ENCODE measurements at regions not wholly inside any gene's neighbourhood (a gene's known extent, or its start where the extent isn't known, plus 50 kb on each side); places are given as distances from the start of the nearest gene placed in this dataset.
A peak's percentile ranks its signal among the peaks of the same experiment; 100 is the strongest.

DNA sequence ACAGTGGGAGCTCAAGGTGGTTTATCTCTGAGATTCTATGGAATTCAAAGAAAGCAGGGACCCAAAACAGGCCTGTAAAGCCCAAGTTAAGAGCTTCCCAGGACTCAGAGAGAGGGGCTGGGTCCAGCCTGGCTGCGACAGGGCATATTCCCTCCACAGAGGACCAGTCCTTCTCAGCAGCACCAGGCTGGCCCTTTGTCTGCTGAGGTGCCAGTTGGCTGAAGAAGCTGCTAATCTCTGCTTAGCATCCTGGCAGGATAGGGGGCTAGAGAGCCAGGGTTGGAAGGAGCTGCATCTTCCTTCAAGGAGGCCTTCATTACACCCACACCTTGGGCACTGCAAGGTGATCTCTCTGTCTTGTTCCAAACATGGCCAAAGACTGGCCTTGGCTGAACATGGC lies 68.3 kb upstream of the TUNAR start:
- no peaks in the 10 kb centered on the region for H3K36me3 Mint-ChIP-seq (ENCODE audit: low read depth)
- H3K27me3 Mint-ChIP-seq (ENCODE audit: insufficient read depth) = peaks cover 29% of the 10 kb centered on the region
- H3K9me3 Mint-ChIP-seq = peaks cover 14% of the 10 kb centered on the region
- no peak overlapping the region for H3K9ac ChIP-seq (ENCODE audit: extremely low read depth, low read length, poor library complexity, severe bottlenecking)
- H3K27ac Mint-ChIP-seq = no peak overlapping the region
- no peaks in the 10 kb centered on the region for H3K4me1 ChIP-seq (ENCODE audit: control insufficient read depth, insufficient read depth, low read length)
- no peak overlapping the region for H3K4me3 ChIP-seq (ENCODE audit: low read length)
- 95% methylated on average over 1 of the region's 1 CpG; no CpG with 5 or more reads in 1 of the 2 experiments for WGBS, 2 experiments (ENCODE audit: insufficient coverage in 1 of 2, insufficient read length in 1 of 2)
- no peak overlapping the region for H3K4me3 Mint-ChIP-seq
- H3K9me3 ChIP-seq (ENCODE audit: control insufficient read depth, low read length) = peaks cover 24% of the 10 kb centered on the region
- peak; percentile 7 for DNase-seq
- no peaks in the 10 kb centered on the region for H3K36me3 ChIP-seq (ENCODE audit: control insufficient read depth, insufficient read depth, low read length)
- no peaks in the 10 kb centered on the region for H3K4me1 Mint-ChIP-seq
- no peak for TF ChIP-seq CTCF (conservative IDR thresholded peaks at IDR 0.05)
- no peaks in the 10 kb centered on the region for H3K27me3 ChIP-seq (ENCODE audit: control insufficient read depth, insufficient read depth, low read length, poor library complexity, severe bottlenecking)
- H3K27ac ChIP-seq (ENCODE audit: low read depth, low read length) = no peak overlapping the region

DNA sequence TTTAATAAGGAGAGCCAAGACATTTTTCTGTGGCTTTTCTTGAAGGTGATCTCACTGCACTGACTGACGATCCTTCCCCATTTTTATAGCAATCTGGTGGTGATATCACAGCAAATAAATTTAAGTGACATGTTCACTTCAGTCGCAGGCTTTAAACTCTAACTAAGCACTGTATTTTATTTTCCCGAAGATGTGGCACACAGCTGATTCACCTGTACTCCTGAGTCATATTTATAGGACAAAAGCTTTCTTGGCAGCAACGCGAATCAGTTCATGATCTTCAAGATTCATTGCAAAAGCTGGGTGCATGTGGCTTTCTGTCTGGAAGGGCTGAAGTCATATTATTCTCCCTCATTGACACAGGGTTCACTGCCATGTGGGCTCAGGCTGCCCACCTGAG lies 79.8 kb upstream of the TUNAR start:
- Histone ChIP-seq H3K4me3 (ENCODE audit: low read length) (no peak overlapping the region), H3K9ac (ENCODE audit: extremely low read depth, low read length, poor library complexity, severe bottlenecking) (no peak overlapping the region), H3K36me3 (ENCODE audit: control insufficient read depth, insufficient read depth, low read length) (no peaks in the 10 kb centered on the region), H3K4me1 (ENCODE audit: control insufficient read depth, insufficient read depth, low read length) (peaks cover 8% of the 10 kb centered on the region), H3K27me3 (ENCODE audit: control insufficient read depth, insufficient read depth, low read length, poor library complexity, severe bottlenecking) (no peaks in the 10 kb centered on the region), H3K9me3 (ENCODE audit: control insufficient read depth, low read length) (peaks cover 10% of the 10 kb centered on the region), H3K27ac (ENCODE audit: low read depth, low read length) (no peak overlapping the region)
- peaks cover 12% of the 10 kb centered on the region for H3K27me3 Mint-ChIP-seq (ENCODE audit: insufficient read depth)
- H3K9me3 Mint-ChIP-seq = peaks cover 3% of the 10 kb centered on the region
- no peaks in the 10 kb centered on the region for H3K36me3 Mint-ChIP-seq (ENCODE audit: low read depth)
- no peak for TF ChIP-seq CTCF (conservative IDR thresholded peaks at IDR 0.05)
- peaks cover 23% of the 10 kb centered on the region for H3K4me1 Mint-ChIP-seq
- DNase-seq = no peak
- H3K4me3 Mint-ChIP-seq = no peak overlapping the region
- H3K27ac Mint-ChIP-seq = no peak overlapping the region
- 75 to 82% methylated on average over 3 to 5 of the region's 5 CpGs for WGBS, 2 experiments (ENCODE audit: insufficient coverage in 1 of 2, insufficient read length in 1 of 2)

DNA sequence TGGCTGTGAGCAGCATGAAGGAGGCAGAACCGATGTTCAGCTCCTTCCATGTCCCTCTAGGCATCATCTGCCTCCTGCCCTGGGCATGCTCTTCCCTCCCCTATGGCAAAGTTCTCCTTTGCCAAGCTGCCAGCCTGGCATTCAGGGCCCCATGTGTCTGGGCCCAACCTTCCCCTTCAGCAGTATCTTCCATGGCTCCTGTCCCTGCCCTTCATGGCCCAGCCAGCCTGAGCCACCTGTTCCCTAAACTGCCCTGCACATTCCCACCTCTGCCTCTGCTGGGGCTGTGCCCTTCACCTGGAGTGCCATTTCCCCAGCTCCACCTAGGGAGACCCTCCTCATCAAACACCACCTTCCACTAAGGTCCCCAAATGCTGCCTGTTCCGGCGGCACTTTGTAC lies 74.0 kb upstream of the TCL1A start:
- H3K36me3 Mint-ChIP-seq (ENCODE audit: low read depth) = no peaks in the 10 kb centered on the region
- no peaks in the 10 kb centered on the region for H3K9me3 Mint-ChIP-seq
- 73 to 87% methylated on average over 2 to 3 of the region's 3 CpGs for WGBS, 2 experiments (ENCODE audit: insufficient coverage in 1 of 2, insufficient read length in 1 of 2)
- no peaks in the 10 kb centered on the region for H3K27me3 ChIP-seq (ENCODE audit: control insufficient read depth, insufficient read depth, low read length, poor library complexity, severe bottlenecking)
- H3K4me1 Mint-ChIP-seq = no peaks in the 10 kb centered on the region
- no peak for TF ChIP-seq CTCF (conservative IDR thresholded peaks at IDR 0.05)
- H3K27ac ChIP-seq (ENCODE audit: low read depth, low read length) = no peak overlapping the region
- no peaks in the 10 kb centered on the region for H3K36me3 ChIP-seq (ENCODE audit: control insufficient read depth, insufficient read depth, low read length)
- no peaks in the 10 kb centered on the region for H3K9me3 ChIP-seq (ENCODE audit: control insufficient read depth, low read length)
- H3K27me3 Mint-ChIP-seq (ENCODE audit: insufficient read depth) = peaks cover 9% of the 10 kb centered on the region
- no peak for DNase-seq
- no peak overlapping the region for H3K27ac Mint-ChIP-seq
- H3K4me1 ChIP-seq (ENCODE audit: control insufficient read depth, insufficient read depth, low read length) = no peaks in the 10 kb centered on the region
- no peak overlapping the region for H3K9ac ChIP-seq (ENCODE audit: extremely low read depth, low read length, poor library complexity, severe bottlenecking)
- no peak overlapping the region for H3K4me3 ChIP-seq (ENCODE audit: low read length)
- H3K4me3 Mint-ChIP-seq = no peak overlapping the region
